GM23338 (cell line): ENCODE measurements at regions not wholly inside any gene's neighbourhood (a gene's known extent, or its start where the extent isn't known, plus 50 kb on each side); places are given as distances from the start of the nearest gene placed in this dataset.
A peak's percentile ranks its signal among the peaks of the same experiment; 100 is the strongest.

Source experiments
- ATAC-seq: fragments of 200-7000 bp; cut with Tn5 transposase; 3 replicates; pipeline ENCODE4 v1.9.1; 2020
- DNase-seq: peaks from one replicate; pipeline ENCODE4 v3.0.0-alpha.2; 2015; ENCODE audit warnings: low spot score
- H2AFZ ChIP-seq: fragments of 200-600 bp; sonication (generic); 2 replicates; pipeline ENCODE4 v1.8.0; 2016; ENCODE audit warnings: antibody characterized with exemption, mild to moderate bottlenecking, moderate library complexity
- H3F3A ChIP-seq: fragments of 200-600 bp; sonication (generic); replicated peaks from 2 replicates; pipeline ENCODE4 v1.8.0; 2017; ENCODE audit warnings: antibody characterized with exemption, mixed run types, low read depth
- H3K27ac ChIP-seq: fragments of 200-600 bp; sonication (generic); 2 replicates; pipeline ENCODE4 v1.6.1; 2016; ENCODE audit warnings: low read depth
- H3K27me3 ChIP-seq: fragments of 200-600 bp; sonication (generic); 2 replicates; pipeline ENCODE4 v1.8.0; 2016; ENCODE audit warnings: mild to moderate bottlenecking, mixed run types, moderate library complexity; ENCODE audit not compliant: insufficient read depth
- H3K36me3 ChIP-seq: fragments of 200-600 bp; sonication (generic); 2 replicates; pipeline ENCODE4 v1.8.0; 2016; ENCODE audit warnings: mild to moderate bottlenecking; ENCODE audit not compliant: insufficient read depth
- H3K4me1 ChIP-seq: fragments of 200-600 bp; sonication (generic); 2 replicates; pipeline ENCODE4 v1.8.0; 2016; ENCODE audit warnings: mild to moderate bottlenecking, moderate library complexity; ENCODE audit not compliant: insufficient read depth
- H3K4me2 ChIP-seq: fragments of 200-600 bp; sonication (generic); 2 replicates; pipeline ENCODE4 v1.7.1; 2017; ENCODE audit warnings: mixed run types
- H3K4me3 ChIP-seq: fragments of 200-600 bp; sonication (generic); 2 replicates; pipeline ENCODE4 v1.6.1; 2016; ENCODE audit warnings: mixed run types
- H3K79me2 ChIP-seq: fragments of 200-600 bp; sonication (generic); replicated peaks from 2 replicates; pipeline ENCODE4 v1.8.0; 2017; ENCODE audit warnings: mild to moderate bottlenecking; ENCODE audit not compliant: insufficient read depth
- H3K9me2 ChIP-seq: fragments of 200-600 bp; sonication (generic); 2 replicates; pipeline ENCODE4 v1.8.0; 2017; ENCODE audit not compliant: insufficient read depth
- H4K20me1 ChIP-seq: fragments of 200-600 bp; sonication (generic); replicated peaks from 2 replicates; pipeline ENCODE4 v1.8.0; 2017; ENCODE audit warnings: mild to moderate bottlenecking; ENCODE audit not compliant: insufficient read depth
- H3K27ac Mint-ChIP-seq: 2 replicates; pipeline ENCODE4 v1.8.0; 2020; ENCODE audit warnings: inconsistent platforms, mild to moderate bottlenecking, moderate library complexity, mixed read lengths
- H3K27me3 Mint-ChIP-seq: 3 replicates; pipeline ENCODE4 v1.8.0; 2022; ENCODE audit warnings: low read depth, mild to moderate bottlenecking, moderate library complexity, mixed read lengths, inconsistent platforms; ENCODE audit not compliant: insufficient read depth, poor library complexity
- H3K36me3 Mint-ChIP-seq: 3 replicates; pipeline ENCODE4 v1.8.0; 2021; ENCODE audit warnings: low read depth, mild to moderate bottlenecking, inconsistent platforms, moderate library complexity, mixed read lengths
- H3K4me1 Mint-ChIP-seq: 3 replicates; pipeline ENCODE4 v1.8.0; 2020; ENCODE audit warnings: mild to moderate bottlenecking, inconsistent platforms, mixed read lengths
- H3K4me3 Mint-ChIP-seq: 3 replicates; pipeline ENCODE4 v1.8.0; 2021; ENCODE audit warnings: moderate library complexity, mild to moderate bottlenecking, inconsistent platforms, mixed read lengths
- H3K9me3 Mint-ChIP-seq: 3 replicates; pipeline ENCODE4 v1.8.0; 2020; ENCODE audit warnings: moderate library complexity, mild to moderate bottlenecking, inconsistent platforms, mixed read lengths
- CREB1 ChIP-seq: fragments of 250-450 bp; sonication (Bioruptor Pico); IDR thresholded peaks from 2 replicates; pipeline ENCODE4 v1.5.0; 2020; ENCODE audit warnings: low read depth, mild to moderate bottlenecking, moderate library complexity
- EZH2 ChIP-seq: fragments of 200-600 bp; sonication (generic); IDR thresholded peaks from one replicate; pipeline ENCODE4 v1.8.0; 2017; ENCODE audit warnings: antibody characterized with exemption, mild to moderate bottlenecking, low read depth; ENCODE audit not compliant: unreplicated experiment
- EZH2phosphoT487 ChIP-seq: fragments of 200-600 bp; sonication (generic); IDR thresholded peaks from one replicate; pipeline ENCODE4 v1.8.1; 2018; ENCODE audit warnings: antibody characterized with exemption; ENCODE audit not compliant: unreplicated experiment
- JUNB ChIP-seq: IDR thresholded peaks from one replicate; pipeline ENCODE4 v1.6.1; 2016; ENCODE audit warnings: antibody characterized with exemption; ENCODE audit not compliant: unreplicated experiment
- NANOG ChIP-seq: IDR thresholded peaks from 2 replicates; pipeline ENCODE4 v1.6.1; 2016; ENCODE audit warnings: antibody characterized with exemption, borderline replicate concordance
- POLR2AphosphoS5 ChIP-seq: IDR thresholded peaks from 2 replicates; pipeline ENCODE4 v1.6.1; 2016; ENCODE audit warnings: antibody characterized with exemption, low read depth
- STAT1 ChIP-seq: IDR thresholded peaks from one replicate; pipeline ENCODE4 v1.6.1; 2016; ENCODE audit warnings: antibody characterized with exemption; ENCODE audit not compliant: unreplicated experiment
- ZNF114 ChIP-seq: fragments of 250-450 bp; sonication (Bioruptor Pico); IDR thresholded peaks from 2 replicates; pipeline ENCODE4 v1.5.0; 2020; ENCODE audit warnings: mild to moderate bottlenecking, moderate library complexity
- ZNF462 ChIP-seq: fragments of 250-450 bp; sonication (Bioruptor Pico); IDR thresholded peaks from 2 replicates; pipeline ENCODE4 v1.5.0; 2020; ENCODE audit warnings: mild to moderate bottlenecking, moderate library complexity
- TF ChIP-seq, protein P1 (sequence below), 2 experiments: fragments of 200-600 bp in 1 of 2; sonication (generic) in 1 of 2; conservative IDR thresholded peaks; 2 replicates each; pipeline versions ENCODE4 v1.5.1 to v1.6.1; 2016 to 2017; ENCODE audit warnings: antibody characterized with exemption in 2 of 2, low read depth in 2 of 2, mild to moderate bottlenecking in 2 of 2, moderate library complexity in 1 of 2
- TF ChIP-seq, protein P2 (sequence below): IDR thresholded peaks from 2 replicates; pipeline ENCODE4 v1.6.1; 2016; ENCODE audit warnings: antibody characterized with exemption

DNA sequence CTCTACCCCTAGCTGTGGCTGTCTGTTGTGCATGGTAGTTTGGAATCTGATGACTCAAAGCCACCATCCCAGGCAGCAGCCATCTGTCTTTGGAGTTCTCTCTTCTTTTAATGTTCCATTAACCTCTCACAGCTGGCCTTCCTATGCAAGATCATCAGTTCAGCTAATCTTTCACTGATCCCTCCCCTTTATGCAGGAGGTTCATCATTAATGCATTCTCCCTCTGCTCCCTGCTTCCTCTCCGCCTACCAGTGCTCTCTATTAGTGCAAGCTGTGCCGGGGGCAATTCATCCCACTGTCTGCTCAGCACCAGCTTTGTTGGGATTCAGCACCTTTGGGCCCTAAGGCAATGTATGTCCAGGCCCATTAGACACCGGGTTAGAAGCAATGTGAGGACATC lies 413.0 kb upstream of the LRRC4C start:
- H3K27me3 Mint-ChIP-seq = peaks cover 2% of the 10 kb centered on the region
- H3K27ac Mint-ChIP-seq = no peak overlapping the region
- Histone ChIP-seq H3K4me2 (no peak overlapping the region), H3K36me3 (no peaks in the 10 kb centered on the region), H3K9me2 (0 out of 2 replicates have a peak, but pooled peaks cover 2% of the 10 kb centered on the region), H3F3A (no peaks in the 10 kb centered on the region), H3K4me3 (no peak overlapping the region), H3K27ac (no peak overlapping the region), H3K4me1 (no peaks in the 10 kb centered on the region), H2AFZ (0 out of 2 replicates have a peak overlapping the region, but pooled peaks have one; percentile 32), H3K79me2 (no peaks in the 10 kb centered on the region), H4K20me1 (no peaks in the 10 kb centered on the region), H3K27me3 (no peaks in the 10 kb centered on the region)
- H3K9me3 Mint-ChIP-seq = peaks cover 22% of the 10 kb centered on the region
- H3K4me3 Mint-ChIP-seq = no peak overlapping the region
- H3K4me1 Mint-ChIP-seq = peaks cover 3% of the 10 kb centered on the region; the same call in 2 of the 3 replicates
- TF ChIP-seq STAT1 (no peak), EZH2 (no peak), JUNB (no peak), POLR2AphosphoS5 (no peak), CREB1 (CRISPR knock-in tag) (no peak), ZNF114 (CRISPR knock-in tag) (no peak), NANOG (no peak), EZH2phosphoT487 (no peak), ZNF462 (no peak)
- TF ChIP-seq, protein P1, sequence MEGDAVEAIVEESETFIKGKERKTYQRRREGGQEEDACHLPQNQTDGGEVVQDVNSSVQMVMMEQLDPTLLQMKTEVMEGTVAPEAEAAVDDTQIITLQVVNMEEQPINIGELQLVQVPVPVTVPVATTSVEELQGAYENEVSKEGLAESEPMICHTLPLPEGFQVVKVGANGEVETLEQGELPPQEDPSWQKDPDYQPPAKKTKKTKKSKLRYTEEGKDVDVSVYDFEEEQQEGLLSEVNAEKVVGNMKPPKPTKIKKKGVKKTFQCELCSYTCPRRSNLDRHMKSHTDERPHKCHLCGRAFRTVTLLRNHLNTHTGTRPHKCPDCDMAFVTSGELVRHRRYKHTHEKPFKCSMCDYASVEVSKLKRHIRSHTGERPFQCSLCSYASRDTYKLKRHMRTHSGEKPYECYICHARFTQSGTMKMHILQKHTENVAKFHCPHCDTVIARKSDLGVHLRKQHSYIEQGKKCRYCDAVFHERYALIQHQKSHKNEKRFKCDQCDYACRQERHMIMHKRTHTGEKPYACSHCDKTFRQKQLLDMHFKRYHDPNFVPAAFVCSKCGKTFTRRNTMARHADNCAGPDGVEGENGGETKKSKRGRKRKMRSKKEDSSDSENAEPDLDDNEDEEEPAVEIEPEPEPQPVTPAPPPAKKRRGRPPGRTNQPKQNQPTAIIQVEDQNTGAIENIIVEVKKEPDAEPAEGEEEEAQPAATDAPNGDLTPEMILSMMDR (conservative IDR thresholded peaks at IDR 0.05; ENCODE audit: low read depth in 2 of 2) = no peak
- TF ChIP-seq, protein P2, sequence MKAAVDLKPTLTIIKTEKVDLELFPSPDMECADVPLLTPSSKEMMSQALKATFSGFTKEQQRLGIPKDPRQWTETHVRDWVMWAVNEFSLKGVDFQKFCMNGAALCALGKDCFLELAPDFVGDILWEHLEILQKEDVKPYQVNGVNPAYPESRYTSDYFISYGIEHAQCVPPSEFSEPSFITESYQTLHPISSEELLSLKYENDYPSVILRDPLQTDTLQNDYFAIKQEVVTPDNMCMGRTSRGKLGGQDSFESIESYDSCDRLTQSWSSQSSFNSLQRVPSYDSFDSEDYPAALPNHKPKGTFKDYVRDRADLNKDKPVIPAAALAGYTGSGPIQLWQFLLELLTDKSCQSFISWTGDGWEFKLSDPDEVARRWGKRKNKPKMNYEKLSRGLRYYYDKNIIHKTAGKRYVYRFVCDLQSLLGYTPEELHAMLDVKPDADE = no peak
- ATAC-seq (no peak), DNase-seq (no peak)
- no peaks in the 10 kb centered on the region for H3K36me3 Mint-ChIP-seq
